NK-92 (cell line): ENCODE measurements at regions not wholly inside any gene's neighbourhood (a gene's known extent, or its start where the extent isn't known, plus 50 kb on each side); places are given as distances from the start of the nearest gene placed in this dataset.

ENCODE experiments used
- DNase-seq: peaks from one replicate; lab custom pipeline; 2025; ENCODE audit not compliant: unreplicated experiment; lab: John Stamatoyannopoulos, UW

DNA sequence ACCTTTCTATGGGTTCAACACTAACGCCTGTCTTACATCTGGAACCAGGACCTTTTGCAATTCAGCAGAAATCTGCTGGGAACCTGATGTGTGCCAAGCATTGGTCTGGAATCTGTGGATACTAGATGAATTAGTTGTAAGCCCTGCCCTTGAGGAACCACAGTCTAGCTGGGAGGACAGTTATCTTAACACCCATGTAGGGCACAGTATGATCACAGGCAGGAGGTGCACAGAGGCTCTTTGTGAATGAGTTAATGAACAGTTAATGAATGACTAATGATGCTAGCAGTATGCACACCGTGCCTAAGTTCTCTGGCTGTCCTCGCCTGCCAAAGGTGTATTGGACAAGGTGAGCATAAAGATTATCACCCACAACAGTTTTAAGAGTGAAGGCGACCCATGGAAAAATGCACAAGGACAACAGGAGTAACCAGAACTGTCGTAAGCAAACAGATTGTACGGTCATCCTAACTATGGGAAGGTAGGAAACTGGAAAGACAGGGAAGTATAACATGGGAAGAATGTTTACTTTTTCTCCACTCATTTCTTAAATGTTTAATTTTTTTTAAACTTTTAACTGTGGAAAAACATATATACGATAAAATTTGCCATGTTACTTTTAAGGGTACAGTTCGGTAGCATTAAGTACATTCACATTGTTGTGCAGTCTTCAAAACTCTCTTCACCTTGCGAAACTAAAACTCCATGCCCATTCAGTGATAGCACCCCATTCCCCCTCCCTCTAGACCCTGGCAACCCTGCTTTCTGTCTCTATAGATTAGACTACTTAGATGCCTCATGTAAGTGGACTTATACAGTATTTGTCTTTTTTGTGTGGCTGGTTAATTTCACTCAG, 139.9 kb downstream of the CXCL12 start:
- DNase-seq = no peak

DNA sequence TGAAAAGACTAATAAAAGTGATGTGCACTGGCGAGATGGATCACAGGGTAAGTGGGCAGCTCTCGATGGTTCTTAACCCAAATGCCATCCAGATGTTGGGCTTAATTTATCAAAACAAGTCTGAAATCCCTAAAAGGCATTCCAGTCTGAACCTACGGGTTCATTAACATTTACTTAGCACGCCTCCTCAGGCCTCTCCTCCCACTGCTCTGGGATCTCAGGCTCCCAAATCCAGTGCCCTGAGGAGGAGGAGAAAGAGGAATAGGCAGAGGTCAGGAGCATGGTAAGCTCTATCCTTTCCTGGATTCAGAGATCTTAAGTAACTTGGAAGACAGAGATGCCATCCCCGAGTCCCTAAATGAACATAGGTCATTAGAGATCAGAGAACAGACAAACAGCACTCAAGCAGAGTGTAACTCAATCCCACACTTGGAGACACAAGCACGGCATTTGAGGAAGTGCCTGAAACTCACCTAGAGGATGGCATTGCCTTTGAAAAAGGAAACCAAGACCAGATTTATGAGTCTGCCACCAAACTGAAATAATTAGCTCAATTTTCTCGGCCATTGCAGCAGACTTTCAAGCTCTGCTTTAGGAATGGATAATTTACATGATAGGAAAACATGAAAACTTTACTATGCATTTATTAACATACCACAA, 140.9 kb downstream of the CXCL12 start:
- DNase-seq = no peak

DNA sequence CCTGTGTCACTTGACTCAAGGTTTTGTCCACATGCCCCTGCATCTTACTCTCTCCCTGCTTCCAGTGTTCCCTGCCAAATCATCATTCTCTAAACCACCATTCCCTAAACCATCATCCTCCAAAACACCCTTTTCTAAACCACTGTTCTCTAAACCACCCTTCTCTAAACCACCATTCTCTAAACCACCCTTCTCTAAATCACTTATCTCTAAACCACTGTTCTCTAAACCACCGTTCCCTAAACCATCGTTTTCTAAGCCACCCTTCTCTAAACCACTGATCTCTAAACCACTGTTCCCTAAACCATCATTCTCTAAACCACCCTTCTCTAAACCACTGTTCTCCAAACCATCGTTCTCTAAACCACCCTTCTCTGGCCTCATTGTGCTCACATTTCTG, 142.1 kb downstream of the CXCL12 start:
- DNase-seq = no peak

- no peak for DNase-seq
Observed at GRCh38 chr10:44242091-44242490, 142.8 kb downstream of the CXCL12 start.

DNA sequence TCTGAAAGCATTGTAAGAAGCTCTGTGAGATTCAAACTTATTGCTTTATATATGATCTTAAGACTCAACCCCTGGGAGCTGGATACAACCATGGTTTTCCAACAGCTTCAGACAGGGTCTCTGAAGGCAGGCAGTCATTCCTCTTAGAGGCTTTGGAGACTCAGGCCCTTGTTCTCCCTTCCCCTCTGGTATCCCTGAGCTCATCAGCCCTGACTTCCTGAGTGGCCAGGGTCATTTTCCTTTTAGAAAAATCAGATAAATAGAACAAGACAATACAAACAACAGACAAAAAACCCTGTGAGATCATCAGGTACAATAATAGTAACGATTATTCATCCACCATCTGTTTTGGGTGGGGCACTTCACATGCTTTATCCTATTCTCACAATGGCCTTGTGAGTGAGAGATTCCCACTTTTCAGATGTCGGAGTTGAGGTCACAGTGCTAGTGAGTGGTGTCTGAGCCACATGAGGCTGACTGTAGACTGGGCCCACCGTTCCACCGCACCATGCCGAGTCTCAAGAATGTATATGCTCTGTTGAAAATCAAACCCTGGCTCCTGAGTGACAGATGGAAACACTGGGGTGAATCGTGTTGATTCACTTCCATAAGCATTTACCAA, 144.2 kb downstream of the CXCL12 start:
- no peak for DNase-seq

DNA sequence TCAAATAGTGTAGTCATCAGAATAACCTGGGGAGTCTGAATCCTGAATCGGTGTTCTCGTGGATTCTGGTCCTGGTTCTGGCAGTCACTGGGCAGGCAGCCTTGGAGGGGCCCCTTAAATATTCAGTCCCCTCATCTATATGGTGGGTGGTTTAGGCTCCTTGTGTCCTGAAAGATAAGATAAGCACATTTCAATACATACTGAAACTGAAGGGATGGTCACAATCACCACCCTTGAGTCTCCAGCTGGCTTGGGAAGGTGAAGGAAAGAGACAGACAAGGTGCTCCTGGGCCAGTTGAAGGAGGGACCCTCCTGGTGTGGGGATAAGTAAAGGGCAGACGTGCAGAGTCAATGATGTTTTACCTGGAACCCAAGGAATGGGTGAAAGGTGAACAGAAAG, 146.7 kb downstream of the CXCL12 start:
- no peak for DNase-seq

GRCh38 chr10:44237364-44238049, 147.4 kb downstream of the CXCL12 start:
- DNase-seq = no peak

- DNase-seq = no peak
Observed at GRCh38 chr10:44235363-44235762, 149.5 kb downstream of the CXCL12 start.

GRCh38 chr10:44234483-44234875, 150.4 kb downstream of the CXCL12 start:
- DNase-seq = no peak

DNA sequence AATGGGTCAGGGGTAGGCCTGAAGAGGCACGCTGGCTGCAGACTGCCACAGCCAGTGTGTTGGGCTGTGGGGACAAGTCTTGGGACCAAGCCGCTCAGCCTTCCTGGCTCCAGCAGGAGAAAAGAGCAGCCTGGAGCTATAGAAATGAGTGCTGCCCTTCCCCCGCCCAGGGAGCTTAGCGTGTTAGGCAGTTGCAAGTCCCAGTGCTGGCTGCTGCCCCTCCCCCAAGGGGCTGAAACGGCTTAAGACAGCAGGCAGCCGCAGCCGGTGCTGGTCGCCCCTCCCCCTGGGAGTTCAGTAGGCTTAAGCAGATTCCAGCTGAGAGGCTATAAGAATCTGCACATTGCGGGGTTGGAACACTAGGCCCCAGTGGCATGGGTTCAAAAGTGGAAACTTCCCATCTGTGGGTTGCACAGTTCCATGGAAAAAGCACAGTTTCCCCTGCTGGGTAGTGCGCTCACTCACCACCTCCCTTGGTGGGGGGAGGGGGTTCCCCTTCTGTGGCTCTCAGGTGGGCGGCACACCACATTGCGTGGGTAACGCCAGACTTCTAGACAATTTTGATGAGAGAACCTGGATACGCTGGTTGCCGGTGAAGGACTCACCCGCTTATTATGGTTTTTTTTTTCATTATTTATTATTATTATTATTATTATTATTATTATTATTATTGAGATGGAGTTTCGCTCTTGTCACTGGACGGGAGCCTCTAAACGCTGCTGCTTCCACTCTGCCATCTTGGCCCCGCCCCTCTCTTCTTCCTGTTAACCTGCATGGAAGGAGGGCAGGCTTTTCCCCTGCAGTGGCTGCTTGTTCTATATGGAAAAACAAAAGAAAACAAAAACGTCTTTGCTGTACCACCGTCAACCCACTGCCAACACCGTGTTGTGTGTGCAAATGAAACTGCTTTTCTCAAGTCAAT, 151.1 kb downstream of the CXCL12 start:
- DNase-seq = no peak

- DNase-seq = no peak
Observed at GRCh38 chr10:44217274-44217820, 167.6 kb downstream of the CXCL12 start.

DNA sequence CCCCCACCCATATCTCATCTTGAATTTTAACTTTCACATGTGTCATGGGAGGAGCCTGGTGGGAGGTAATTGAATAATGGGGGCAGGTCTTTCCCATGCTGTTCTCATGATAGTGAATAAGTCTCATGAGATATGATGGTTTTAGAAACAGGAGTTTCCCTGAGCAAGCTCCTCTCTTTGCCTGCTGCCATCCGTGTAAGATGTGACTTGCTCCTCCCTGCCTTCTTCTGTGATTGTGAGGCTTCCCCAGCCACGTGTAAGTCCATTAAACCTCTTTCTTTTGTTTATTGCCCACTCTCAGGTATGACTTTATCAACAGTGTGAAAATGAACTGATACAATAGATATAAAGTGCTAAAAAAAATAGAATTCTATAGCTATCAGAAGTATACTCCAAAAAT, 168.8 kb downstream of the CXCL12 start:
- DNase-seq = no peak

DNA sequence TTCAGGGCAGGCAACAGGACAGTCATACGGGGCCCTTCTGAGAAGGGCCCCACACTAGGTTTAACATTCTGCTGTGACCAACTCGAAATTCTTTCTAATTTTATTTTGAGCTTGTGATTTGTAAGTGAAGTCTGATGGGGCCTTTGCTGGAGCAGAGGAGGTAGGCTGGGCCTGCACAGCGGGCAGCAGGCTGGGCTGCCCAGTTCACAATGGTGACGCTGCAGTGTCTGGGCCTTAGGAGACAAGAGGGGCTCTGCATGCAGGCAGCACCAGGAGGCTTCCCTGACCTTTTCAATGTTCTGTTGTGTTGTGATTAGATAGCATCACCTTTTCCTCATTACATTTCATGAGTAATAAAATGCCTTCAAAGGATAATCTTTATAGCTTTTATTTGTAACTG, 175.1 kb downstream of the CXCL12 start:
- DNase-seq = no peak

GRCh38 chr10:44207160-44207559, 177.7 kb downstream of the CXCL12 start:
- DNase-seq = no peak

GRCh38 chr10:44206127-44206818, 178.6 kb downstream of the CXCL12 start:
- no peak for DNase-seq

DNA sequence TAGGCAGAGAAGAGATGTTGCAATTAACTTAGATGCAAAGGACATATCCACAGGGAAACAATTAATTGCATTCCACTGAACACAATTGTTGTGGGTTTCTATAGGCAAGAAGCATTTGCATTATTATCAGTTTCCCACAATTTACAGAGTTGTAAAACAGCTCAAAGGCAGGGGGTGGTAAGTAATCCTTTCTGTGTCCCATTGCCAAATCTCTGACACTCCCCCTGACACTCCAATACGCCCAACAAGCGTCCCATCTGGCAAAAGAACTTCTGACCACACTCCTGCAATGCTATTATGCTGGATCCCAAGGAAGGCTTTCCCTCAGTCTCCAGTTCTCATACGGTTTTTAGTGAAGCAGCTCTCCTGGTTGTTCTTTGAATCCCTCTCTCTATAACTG, 179.8 kb downstream of the CXCL12 start:
- DNase-seq = no peak

DNA sequence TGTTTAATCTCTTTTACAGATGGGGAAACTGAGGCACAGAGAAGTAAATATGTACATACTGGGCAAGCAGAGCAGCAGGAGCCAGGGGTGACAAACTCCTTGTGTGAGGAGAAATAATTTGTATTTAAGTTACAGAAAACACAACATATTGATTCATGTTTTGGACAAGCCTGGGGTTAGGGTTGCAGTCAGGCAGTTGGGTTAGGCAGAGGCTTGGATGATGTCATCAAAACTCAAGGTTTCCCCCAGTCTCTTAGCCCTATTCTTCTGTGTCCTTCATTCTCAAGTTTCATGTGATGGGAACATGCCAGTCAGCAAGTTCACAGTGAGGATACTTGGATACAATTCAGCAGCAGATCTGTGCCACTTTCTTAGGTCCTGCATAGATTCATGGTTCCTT, 181.4 kb downstream of the CXCL12 start:
- DNase-seq = no peak

DNA sequence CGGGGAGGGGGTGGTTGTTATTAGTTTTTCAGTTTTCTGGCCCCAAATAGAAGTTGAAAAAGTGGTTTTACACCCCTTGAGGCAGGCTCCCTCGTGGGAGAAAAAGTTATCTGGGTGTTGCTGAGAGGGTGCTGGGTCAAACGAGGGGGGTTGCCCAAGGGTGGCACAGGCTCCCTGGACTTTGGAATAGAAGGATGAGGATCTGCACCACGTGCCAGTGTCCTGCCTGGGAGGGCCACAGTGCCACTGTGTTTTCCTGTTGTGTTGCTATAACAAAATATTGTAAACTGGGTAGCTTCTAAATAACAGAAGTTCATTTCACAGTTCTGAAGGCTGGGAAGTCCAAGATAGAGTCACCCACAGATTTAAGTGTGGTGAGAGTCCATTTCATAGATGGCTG, 181.9 kb downstream of the CXCL12 start:
- DNase-seq = no peak

- no peak for DNase-seq
Observed at GRCh38 chr10:44201656-44202055, 183.2 kb downstream of the CXCL12 start.

- no peak for DNase-seq
Observed at GRCh38 chr10:44201011-44201410, 183.9 kb downstream of the CXCL12 start.
